GM12878 (cell line): ENCODE measurements at regions not wholly inside any gene's neighbourhood (a gene's known extent, or its start where the extent isn't known, plus 50 kb on each side); places are given as distances from the start of the nearest gene placed in this dataset.

ENCODE experiments used
- ATAC-seq: fragments of 200-7000 bp; cut with Tn5 transposase; 3 replicates; pipeline ENCODE4 v1.9.1; 2020; ENCODE audit warnings: mild to moderate bottlenecking, moderate library complexity
- BruUV-seq: library from RNA; stranded (reverse); fragments of 400-500 nt; replicated peaks from 2 replicates; lab custom pipeline; 2021; lab: Mats Ljungman, UMichigan
- CTCF ChIA-PET: fragments of 300-600 bp; sonication (Branson Sonifier 250); formaldehyde crosslinking; extraction: SDS; loops from one replicate; lab custom pipeline; 2021; ENCODE audit warnings: inconsistent platforms; lab: Yijun Ruan, JAX
- POLR2A ChIA-PET: fragments of 350-600 bp; formaldehyde crosslinking; extraction: SDS; loops from one replicate; lab custom pipeline; 2021; ENCODE audit warnings: inconsistent platforms; lab: Charles Lee
- RAD21 ChIA-PET: fragments of 300-600 bp; sonication (Branson Sonifier 250); formaldehyde crosslinking; loops from one replicate; lab custom pipeline; 2023; ENCODE audit warnings: antibody characterized with exemption; ENCODE audit not compliant: unreplicated experiment; lab: Charles Lee
- SMC1A ChIA-PET: fragments of 300-600 bp; sonication (Branson Sonifier 250); formaldehyde crosslinking; loops from one replicate; lab custom pipeline; 2023; ENCODE audit not compliant: unreplicated experiment, uncharacterized antibody; lab: Charles Lee
- DNase-seq: peaks from one replicate; pipeline ENCODE4 v3.0.0-alpha.2; 2011; ENCODE audit warnings: low read depth, low spot score
- FAIRE-seq: peaks from 3 replicates; lab custom pipeline; 2011; peaks lifted over from hg19 to GRCh38; lab: Jason Lieb, UNC
- H2AFZ ChIP-seq: 2 replicates; pipeline ENCODE4 v1.6.0; 2011; ENCODE audit warnings: low read depth, low read length, control low read depth; ENCODE audit not compliant: control insufficient read depth
- H3K27ac ChIP-seq: 2 replicates; pipeline ENCODE4 v1.5.1; 2011; ENCODE audit warnings: control low read depth; ENCODE audit not compliant: control insufficient read depth, insufficient read depth
- H3K27me3 ChIP-seq, 2 experiments: replicated peaks in 1 of 2; 2 replicates each; pipeline versions ENCODE4 v1.6.0 to v1.6.1; 2011; ENCODE audit warnings: low read length in 1 of 2; ENCODE audit not compliant: control insufficient read depth in 2 of 2, insufficient read depth in 2 of 2
- H3K36me3 ChIP-seq, 2 experiments: 2 replicates each; pipeline ENCODE4 v1.5.1; 2011; ENCODE audit warnings: low read length in 1 of 2; ENCODE audit not compliant: control insufficient read depth in 2 of 2, insufficient read depth in 2 of 2
- H3K4me1 ChIP-seq: 2 replicates; pipeline ENCODE4 v1.6.1; 2011; ENCODE audit warnings: mild to moderate bottlenecking, low read length, moderate library complexity, mixed read lengths; ENCODE audit not compliant: control insufficient read depth, insufficient read depth
- H3K4me2 ChIP-seq: 2 replicates; pipeline ENCODE4 v1.6.0; 2011; ENCODE audit warnings: control low read depth; ENCODE audit not compliant: control insufficient read depth, insufficient read depth
- H3K4me3 ChIP-seq: fragments of 200-600 bp; sonication (generic); 2 replicates; pipeline ENCODE4 v1.5.1; 2016
- H3K79me2 ChIP-seq: 2 replicates; pipeline ENCODE4 v1.6.0; 2011; ENCODE audit warnings: low read length; ENCODE audit not compliant: control insufficient read depth, insufficient read depth
- H3K9ac ChIP-seq: 2 replicates; pipeline ENCODE4 v1.8.0; 2011; ENCODE audit warnings: low read length, control low read depth, mixed read lengths; ENCODE audit not compliant: control insufficient read depth, insufficient read depth
- H3K9me3 ChIP-seq: replicated peaks from 3 replicates; pipeline ENCODE4 v1.5.1; 2011; ENCODE audit warnings: mild to moderate bottlenecking, low read length; ENCODE audit not compliant: control insufficient read depth, insufficient read depth
- H4K20me1 ChIP-seq: 2 replicates; pipeline ENCODE4 v1.6.0; 2011; ENCODE audit not compliant: control insufficient read depth, insufficient read depth
- BHLHE40 ChIP-seq, 2 experiments: fragments of 450-650 bp in 1 of 2; IDR thresholded peaks; 2 replicates each; pipeline ENCODE4 v1.6.1; 2011 to 2017; ENCODE audit warnings: low read depth in 2 of 2, borderline replicate concordance in 1 of 2, improper control_type of control experiment in 1 of 2, low read length in 1 of 2, mild to moderate bottlenecking in 1 of 2
- DPF2 ChIP-seq: fragments of 450-650 bp; IDR thresholded peaks from 2 replicates; pipeline ENCODE4 v1.6.1; 2017; ENCODE audit warnings: mild to moderate bottlenecking
- E2F4 ChIP-seq: IDR thresholded peaks from 2 replicates; pipeline ENCODE4 v1.6.1; 2012; ENCODE audit warnings: low read depth, low read length, improper control_type of control experiment
- ELK1 ChIP-seq: IDR thresholded peaks from 2 replicates; pipeline ENCODE4 v1.6.1; 2012; ENCODE audit warnings: low read depth, low read length, improper control_type of control experiment
- FOXK2 ChIP-seq: fragments of 450-650 bp; IDR thresholded peaks from 2 replicates; pipeline ENCODE4 v1.6.1; 2017; ENCODE audit warnings: mild to moderate bottlenecking, moderate library complexity
- FOXM1 ChIP-seq: IDR thresholded peaks from 2 replicates; pipeline ENCODE4 v1.6.1; 2012; ENCODE audit warnings: low read depth, mild to moderate bottlenecking, inconsistent platforms, low read length, moderate library complexity
- GATAD2B ChIP-seq: fragments of 450-650 bp; conservative IDR thresholded peaks from 2 replicates; pipeline ENCODE4 v1.6.1; 2017; ENCODE audit warnings: low read depth, mild to moderate bottlenecking, moderate library complexity
- NFIC ChIP-seq: IDR thresholded peaks from 2 replicates; pipeline ENCODE4 v1.6.1; 2012; ENCODE audit warnings: low read depth, mild to moderate bottlenecking, inconsistent platforms, low read length, moderate library complexity
- POLR2AphosphoS2 ChIP-seq: IDR thresholded peaks from 2 replicates; pipeline ENCODE4 v1.6.1; 2011; ENCODE audit warnings: low read depth, mild to moderate bottlenecking, low read length, improper control_type of control experiment, moderate library complexity
- POU2F2 ChIP-seq: IDR thresholded peaks from 3 replicates; pipeline ENCODE4 v1.6.1; 2011; ENCODE audit warnings: low read depth, mild to moderate bottlenecking, low read length, borderline replicate concordance
- SREBF2 ChIP-seq: IDR thresholded peaks from 2 replicates; pipeline ENCODE4 v1.6.1; 2012; ENCODE audit warnings: mild to moderate bottlenecking, low read length
- TCF7 ChIP-seq: IDR thresholded peaks from 2 replicates; pipeline ENCODE4 v1.6.1; 2014; ENCODE audit warnings: antibody characterized with exemption, borderline replicate concordance
- ZNF687 ChIP-seq: fragments of 450-650 bp; IDR thresholded peaks from 2 replicates; pipeline ENCODE4 v1.6.1; 2017; ENCODE audit warnings: mild to moderate bottlenecking, moderate library complexity
- ZZZ3 ChIP-seq: IDR thresholded peaks from 2 replicates; pipeline ENCODE4 v1.6.1; 2011; ENCODE audit warnings: low read depth; ENCODE audit not compliant: control insufficient read depth, insufficient read length
- WGBS: methylation state at CpG from one replicate; pipeline ENCODE4 v1.1.6; 2016; ENCODE audit warnings: low lambda C conversion rate; ENCODE audit not compliant: insufficient replicate concordance, insufficient coverage; ENCODE audit errors: missing lambda C conversion rate; 5-methylcytosine and 5-hydroxymethylcytosine counted together
- in situ Hi-C: fragments of 300-500 bp; cut with MboI; formaldehyde crosslinking; loops from 9 replicates; pipeline ENCODE4 v1.14.3; 2018; ENCODE audit warnings: mixed read lengths
- intact Hi-C: fragments of 100-400 bp; cut with micrococcal nuclease; formaldehyde crosslinking; loops from one replicate; pipeline ENCODE4 v1.14.2; 2022; ENCODE audit not compliant: unreplicated experiment
- TF ChIP-seq, protein P1 (sequence below): fragments of 450-650 bp; IDR thresholded peaks from 2 replicates; pipeline ENCODE4 v1.6.1; 2016; ENCODE audit warnings: mild to moderate bottlenecking

GRCh38 chr13:30026909-30027308 lies 176.5 kb upstream of the UBL3 start:
- FAIRE-seq (no peak), ATAC-seq (no peak)
- no peaks in the 10 kb centered on the region for H4K20me1 ChIP-seq
- TF ChIP-seq FOXK2 (no peak), E2F4 (no peak), DPF2 (no peak), GATAD2B (no peak), ELK1 (no peak), SREBF2 (no peak), ZNF687 (no peak), TCF7 (no peak), BHLHE40 (IDR thresholded peaks at IDR 0.05; ENCODE audit: borderline replicate concordance in 1 of 2, low read depth in 2 of 2, low read length in 1 of 2) (no peak), NFIC (no peak), POU2F2 (no peak), ZZZ3 (no peak), POLR2AphosphoS2 (no peak), FOXM1 (no peak)
- TF ChIP-seq, protein P1, sequence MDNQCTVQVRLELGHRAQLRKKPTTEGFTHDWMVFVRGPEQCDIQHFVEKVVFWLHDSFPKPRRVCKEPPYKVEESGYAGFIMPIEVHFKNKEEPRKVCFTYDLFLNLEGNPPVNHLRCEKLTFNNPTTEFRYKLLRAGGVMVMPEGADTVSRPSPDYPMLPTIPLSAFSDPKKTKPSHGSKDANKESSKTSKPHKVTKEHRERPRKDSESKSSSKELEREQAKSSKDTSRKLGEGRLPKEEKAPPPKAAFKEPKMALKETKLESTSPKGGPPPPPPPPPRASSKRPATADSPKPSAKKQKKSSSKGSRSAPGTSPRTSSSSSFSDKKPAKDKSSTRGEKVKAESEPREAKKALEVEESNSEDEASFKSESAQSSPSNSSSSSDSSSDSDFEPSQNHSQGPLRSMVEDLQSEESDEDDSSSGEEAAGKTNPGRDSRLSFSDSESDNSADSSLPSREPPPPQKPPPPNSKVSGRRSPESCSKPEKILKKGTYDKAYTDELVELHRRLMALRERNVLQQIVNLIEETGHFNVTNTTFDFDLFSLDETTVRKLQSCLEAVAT = no peak

More at GRCh38 chr13:30026909-30027308, 176.5 kb upstream of the UBL3 start:
- DNase-seq = no peak
- ChIA-PET POLR2A (no interaction called here), SMC1A (interaction anchor here (0.6 to 2.0 kb wide), 5 partner anchors 21 to 178 kb away, joined by 3 to 5 read pairs (median 3); no protein-coding TSS in a partner anchor), RAD21 (no interaction called here), CTCF (interaction anchor here (1.6 kb wide), 1 partner anchor 103 kb away, joined by 4 read pairs; no protein-coding TSS in a partner anchor)
- Histone ChIP-seq H3K79me2 (no peaks in the 10 kb centered on the region), H3K36me3 (no peaks in the 10 kb centered on the region), H3K27ac (no peak overlapping the region), H3K4me1 (no peaks in the 10 kb centered on the region), H3K27me3 (0 out of 4 replicates have a peak, but pooled peaks cover 0 to 2% of the 10 kb centered on the region in 2 experiments), H3K4me3 (no peak overlapping the region), H3K9ac (no peak overlapping the region), H3K9me3 (no peaks in the 10 kb centered on the region), H2AFZ (no peak overlapping the region), H3K4me2 (no peak overlapping the region)
- WGBS = 25% methylated on average over 5 of the region's 5 CpGs
- BruUV-seq = no TSS peak
- in situ Hi-C loops = no loop called here
- intact Hi-C loops = no loop called here
